HEK293T (cell line): ENCODE measurements at regions not wholly inside any gene's neighbourhood (a gene's known extent, or its start where the extent isn't known, plus 50 kb on each side); places are given as distances from the start of the nearest gene placed in this dataset.
A peak's percentile ranks its signal among the peaks of the same experiment; 100 is the strongest.

Experiments
- ARNT ChIP-seq: fragments of 450-650 bp; IDR thresholded peaks from 2 replicates; pipeline ENCODE4 v1.6.1; 2017; ENCODE audit warnings: mild to moderate bottlenecking
- CTBP1 ChIP-seq: fragments of 450-650 bp; IDR thresholded peaks from 2 replicates; pipeline ENCODE4 v1.6.1; 2016; ENCODE audit warnings: borderline replicate concordance
- FOXK2 ChIP-seq: fragments of 450-650 bp; IDR thresholded peaks from 2 replicates; pipeline ENCODE4 v1.6.1; 2016; ENCODE audit warnings: mild to moderate bottlenecking
- FOXM1 ChIP-seq: fragments of 450-650 bp; IDR thresholded peaks from 2 replicates; pipeline ENCODE4 v1.6.1; 2017; ENCODE audit warnings: mild to moderate bottlenecking, borderline replicate concordance

DNA sequence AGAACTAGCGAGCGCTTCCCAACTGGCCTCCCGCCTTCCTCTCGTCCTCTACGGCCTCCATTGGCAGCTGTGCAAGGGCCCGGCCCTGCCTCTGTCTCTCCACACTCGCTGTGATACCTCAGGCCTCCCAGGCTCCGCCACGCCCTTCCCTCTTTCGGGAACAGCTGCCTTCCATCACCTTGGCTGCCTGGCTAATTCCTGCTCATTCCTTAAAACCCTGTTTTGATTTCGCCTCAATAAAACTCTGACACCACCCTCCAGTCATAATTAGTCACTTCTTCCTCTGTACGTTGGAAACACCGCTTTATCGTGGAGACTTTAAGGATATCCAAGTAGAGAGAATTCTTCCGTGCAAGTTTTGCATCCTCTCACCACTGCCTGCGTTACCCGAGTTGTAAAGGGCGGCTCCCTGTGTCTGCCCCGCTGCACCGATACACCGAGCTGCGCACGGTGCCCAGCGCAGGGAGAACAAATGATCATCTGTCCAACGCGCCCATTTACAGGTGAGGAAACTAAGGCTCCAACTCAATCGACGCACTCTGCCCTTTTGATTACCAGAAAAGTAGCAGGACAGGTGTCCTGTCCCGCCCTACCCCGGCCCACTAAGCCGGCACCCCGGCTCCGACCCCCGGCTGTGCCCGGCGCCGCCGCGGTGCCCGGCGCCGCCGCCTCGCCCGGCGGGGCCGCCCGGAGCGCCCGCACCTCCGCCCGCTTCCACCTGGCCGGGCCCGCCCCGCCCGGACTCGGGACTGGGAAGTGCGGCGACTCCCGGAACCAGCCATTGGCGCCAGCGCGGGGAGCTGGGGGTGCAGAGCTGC lies 139.7 kb downstream of the SEC14L1 start:
- TF ChIP-seq FOXM1 (peak; percentile 74; the same call in 1 of the 2 replicates), CTBP1 (no peak), FOXK2 (no peak), ARNT (no peak)
